ENCODE measurements at regions not wholly inside any gene's neighbourhood (a gene's known extent, or its start where the extent isn't known, plus 50 kb on each side); places are given as distances from the start of the nearest gene placed in this dataset.

- peaks cover 9 to 18% of the 10 kb centered on the region in 2 donors for H3K9me3 Mint-ChIP-seq
- DNase-seq (ENCODE audit: low spot score in 2 of 2) (no peak), ATAC-seq (no peak)
- no peaks in the 10 kb centered on the region for H3K36me3 Mint-ChIP-seq
- H3K27ac Mint-ChIP-seq, result no peak overlapping the region
Observed at GRCh38 chr5:10009802-10010201, 239.9 kb downstream of the ATPSCKMT start.

GRCh38 chr5:9987101-9987500 is 262.6 kb downstream of the ATPSCKMT start:
- ATAC-seq (no peak), DNase-seq (ENCODE audit: low spot score in 2 of 2) (no peak)
- Mint-ChIP-seq H3K9me3 (peaks cover 8 to 9% of the 10 kb centered on the region in 2 donors), H3K36me3 (no peaks in the 10 kb centered on the region), H3K27ac (no peak overlapping the region)

DNA sequence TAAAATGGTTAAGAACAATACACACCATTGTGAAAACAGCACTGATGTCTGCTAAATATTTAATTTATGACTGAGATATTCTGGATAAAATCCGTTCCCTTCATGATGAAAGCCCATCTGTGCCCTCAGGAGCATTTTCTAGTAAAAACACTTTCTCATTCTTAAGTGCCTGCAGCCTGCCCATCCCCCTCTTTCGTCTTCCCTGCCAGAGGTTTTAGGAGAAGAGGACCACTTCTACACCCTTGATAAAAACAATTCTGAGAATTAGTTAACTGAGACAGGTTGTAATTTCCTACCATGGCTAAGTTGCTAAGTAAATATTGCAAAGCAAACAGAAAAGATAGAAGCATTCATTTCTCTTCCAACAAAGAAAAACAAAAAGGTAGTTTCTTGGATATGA is 272.6 kb downstream of the ATPSCKMT start:
- DNase-seq (ENCODE audit: low spot score in 2 of 2) (no peak), ATAC-seq (no peak)
- Mint-ChIP-seq H3K36me3 (no peaks in the 10 kb centered on the region), H3K27ac (no peak overlapping the region), H3K9me3 (peaks cover 5 to 9% of the 10 kb centered on the region in 2 donors)

- ATAC-seq (no peak), DNase-seq (ENCODE audit: low spot score in 2 of 2) (no peak)
- Mint-ChIP-seq H3K27ac (no peak overlapping the region), H3K9me3 (peaks cover 5 to 9% of the 10 kb centered on the region in 2 donors), H3K36me3 (no peaks in the 10 kb centered on the region)
Observed at GRCh38 chr5:9976621-9977020, 273.1 kb downstream of the ATPSCKMT start.

DNA sequence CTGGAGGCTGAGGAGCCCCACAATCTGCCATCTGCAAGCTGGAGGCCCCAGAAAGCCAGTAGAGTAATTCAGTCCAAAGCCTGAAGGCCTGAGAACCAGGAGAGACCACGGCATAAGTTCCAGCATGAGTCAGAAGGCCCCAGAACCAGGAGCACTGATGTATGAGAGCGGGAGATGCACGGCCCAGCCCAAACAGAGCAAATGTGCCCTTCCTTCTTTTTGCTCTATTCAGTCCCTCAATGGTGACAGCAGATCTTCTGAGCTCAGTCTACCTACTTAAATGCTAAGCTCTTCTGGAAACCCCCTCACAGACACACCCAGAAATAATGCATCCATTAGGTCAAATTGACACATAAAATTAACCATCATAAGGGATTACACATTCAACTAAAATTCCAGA is 277.6 kb downstream of the ATPSCKMT start:
- no peak for DNase-seq (ENCODE audit: low spot score in 2 of 2)
- H3K9me3 Mint-ChIP-seq, result peaks cover 7 to 18% of the 10 kb centered on the region in 2 donors
- ATAC-seq, result no peak
- peaks cover 0 to 1% of the 10 kb centered on the region in 2 donors for H3K36me3 Mint-ChIP-seq
- no peak overlapping the region for H3K27ac Mint-ChIP-seq

DNA sequence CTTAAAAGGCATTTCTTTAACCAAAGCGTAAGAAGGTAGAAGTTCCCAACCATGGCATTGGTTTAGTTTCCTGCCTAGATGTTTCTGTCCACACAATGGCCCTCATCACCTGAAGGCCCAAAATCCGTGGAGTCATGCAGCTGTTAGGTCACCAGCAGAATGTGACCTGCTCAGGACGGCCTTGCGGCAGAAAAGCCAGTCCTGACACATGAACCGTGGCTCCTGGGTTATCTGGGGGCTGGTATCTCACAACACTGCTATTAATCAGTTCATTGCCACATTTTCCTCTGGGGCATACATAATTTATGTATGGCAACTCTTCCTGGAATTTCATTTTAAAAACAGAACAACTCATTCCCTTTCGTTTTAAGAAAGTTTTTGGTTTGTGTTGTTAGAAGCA is 278.4 kb downstream of the ATPSCKMT start:
- DNase-seq (ENCODE audit: low spot score in 2 of 2) (no peak), ATAC-seq (no peak)
- H3K27ac Mint-ChIP-seq, result no peak overlapping the region
- peaks cover 0 to 7% of the 10 kb centered on the region in 2 donors for H3K36me3 Mint-ChIP-seq
- H3K9me3 Mint-ChIP-seq, result peaks cover 13 to 23% of the 10 kb centered on the region in 2 donors

DNA sequence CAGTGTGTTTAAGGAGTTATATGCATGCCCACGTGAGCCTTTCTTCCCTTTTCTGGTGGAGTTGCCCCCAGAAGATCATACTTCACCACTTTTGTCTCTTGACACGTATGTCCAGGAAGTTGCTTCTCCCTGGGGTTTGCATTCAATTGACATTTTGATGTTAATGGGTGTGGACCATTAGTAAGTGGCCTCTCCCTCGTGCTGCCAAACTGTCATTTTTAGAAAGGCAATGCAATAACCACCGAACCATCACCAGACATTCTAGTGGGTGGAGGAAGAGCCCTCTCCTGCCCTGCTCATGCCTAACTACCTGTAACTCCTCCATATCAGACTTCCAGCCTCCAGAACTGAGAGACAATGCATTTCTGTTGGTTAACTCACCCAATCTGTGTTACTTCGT is 290.8 kb downstream of the ATPSCKMT start:
- peaks cover 0 to 20% of the 10 kb centered on the region in 2 donors for H3K9me3 Mint-ChIP-seq
- no peak for ATAC-seq
- no peak for DNase-seq (ENCODE audit: low spot score in 2 of 2)
- H3K27ac Mint-ChIP-seq, result no peak overlapping the region
- H3K36me3 Mint-ChIP-seq, result no peaks in the 10 kb centered on the region

DNA sequence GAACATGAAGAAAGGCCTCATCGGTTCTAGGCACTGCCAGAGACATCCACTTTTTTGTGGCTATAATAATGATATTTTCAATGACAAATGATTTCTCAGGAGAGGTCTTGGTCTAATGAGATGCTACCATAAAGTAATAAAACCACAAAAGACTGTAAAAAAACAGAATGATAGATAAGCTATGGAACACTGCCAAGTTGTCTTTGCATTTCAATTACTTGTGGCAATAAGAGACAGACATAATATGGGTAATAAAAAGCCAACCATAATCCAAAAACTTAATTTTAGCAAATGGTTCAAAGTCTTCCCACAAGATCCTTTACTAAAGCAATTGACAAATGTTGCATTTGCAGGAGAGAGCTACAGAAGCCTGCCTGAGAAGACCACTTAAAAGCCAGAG is 292.5 kb downstream of the ATPSCKMT start:
- Mint-ChIP-seq H3K9me3 (peaks cover 2 to 11% of the 10 kb centered on the region in 2 donors), H3K27ac (no peak overlapping the region), H3K36me3 (no peaks in the 10 kb centered on the region)
- ATAC-seq, result no peak
- no peak for DNase-seq (ENCODE audit: low spot score in 2 of 2)

DNA sequence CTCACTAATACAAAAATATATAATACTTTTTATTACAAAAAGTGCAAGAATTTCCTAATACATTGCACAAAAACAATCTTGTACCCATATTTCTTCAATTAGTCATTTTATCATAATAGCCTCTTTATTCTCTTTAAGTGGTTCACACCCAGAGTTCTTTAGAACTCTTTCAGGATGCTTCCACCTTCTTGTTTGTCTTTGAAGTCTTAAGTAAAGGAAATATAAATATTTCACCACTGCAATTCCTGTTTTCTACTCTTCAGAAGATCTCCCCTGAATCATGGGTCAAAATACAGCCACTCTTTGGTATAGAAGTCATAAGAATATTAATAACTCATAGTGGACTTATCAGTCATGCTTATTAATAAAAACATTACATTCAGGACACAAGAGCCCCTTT is 293.0 kb downstream of the ATPSCKMT start:
- H3K9me3 Mint-ChIP-seq, result peaks cover 2 to 11% of the 10 kb centered on the region in 2 donors
- no peaks in the 10 kb centered on the region for H3K36me3 Mint-ChIP-seq
- ATAC-seq, result no peak
- DNase-seq (ENCODE audit: low spot score in 2 of 2), result no peak
- no peak overlapping the region for H3K27ac Mint-ChIP-seq

DNA sequence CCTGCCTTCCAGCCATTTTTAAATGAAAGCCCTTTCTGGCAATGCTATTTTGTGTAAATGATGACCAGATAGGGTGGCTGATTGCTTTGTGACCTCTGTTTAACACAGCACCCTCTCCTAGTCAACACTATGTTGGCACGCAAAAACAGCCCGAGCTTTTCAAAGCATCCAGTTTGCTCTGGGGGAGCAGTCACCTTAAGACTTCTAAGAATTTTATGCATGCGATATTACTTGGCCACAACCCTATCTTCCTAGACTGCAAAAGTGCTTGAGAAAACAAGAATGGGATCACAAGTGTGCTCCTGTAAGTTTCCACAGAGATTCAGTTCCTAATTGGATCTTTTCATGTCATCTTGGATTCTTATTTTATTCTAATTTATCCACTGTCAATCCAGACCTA is 294.1 kb downstream of the ATPSCKMT start:
- ATAC-seq (no peak), DNase-seq (ENCODE audit: low spot score in 2 of 2) (no peak)
- Mint-ChIP-seq H3K9me3 (peaks cover 2 to 7% of the 10 kb centered on the region in 2 donors), H3K36me3 (no peaks in the 10 kb centered on the region), H3K27ac (no peak overlapping the region)

- no peaks in the 10 kb centered on the region for H3K36me3 Mint-ChIP-seq
- no peak for ATAC-seq
- H3K27ac Mint-ChIP-seq, result no peak overlapping the region
- DNase-seq (ENCODE audit: low spot score in 2 of 2), result no peak
- peaks cover 2 to 7% of the 10 kb centered on the region in 2 donors for H3K9me3 Mint-ChIP-seq
Observed at GRCh38 chr5:9954869-9955268, 294.8 kb downstream of the ATPSCKMT start.

- peaks cover 4 to 8% of the 10 kb centered on the region in 2 donors for H3K9me3 Mint-ChIP-seq
- H3K27ac Mint-ChIP-seq, result no peak overlapping the region
- no peak for DNase-seq (ENCODE audit: low spot score in 2 of 2)
- ATAC-seq, result no peak
- no peaks in the 10 kb centered on the region for H3K36me3 Mint-ChIP-seq
Observed at GRCh38 chr5:9953691-9954090, 296.0 kb downstream of the ATPSCKMT start.

DNA sequence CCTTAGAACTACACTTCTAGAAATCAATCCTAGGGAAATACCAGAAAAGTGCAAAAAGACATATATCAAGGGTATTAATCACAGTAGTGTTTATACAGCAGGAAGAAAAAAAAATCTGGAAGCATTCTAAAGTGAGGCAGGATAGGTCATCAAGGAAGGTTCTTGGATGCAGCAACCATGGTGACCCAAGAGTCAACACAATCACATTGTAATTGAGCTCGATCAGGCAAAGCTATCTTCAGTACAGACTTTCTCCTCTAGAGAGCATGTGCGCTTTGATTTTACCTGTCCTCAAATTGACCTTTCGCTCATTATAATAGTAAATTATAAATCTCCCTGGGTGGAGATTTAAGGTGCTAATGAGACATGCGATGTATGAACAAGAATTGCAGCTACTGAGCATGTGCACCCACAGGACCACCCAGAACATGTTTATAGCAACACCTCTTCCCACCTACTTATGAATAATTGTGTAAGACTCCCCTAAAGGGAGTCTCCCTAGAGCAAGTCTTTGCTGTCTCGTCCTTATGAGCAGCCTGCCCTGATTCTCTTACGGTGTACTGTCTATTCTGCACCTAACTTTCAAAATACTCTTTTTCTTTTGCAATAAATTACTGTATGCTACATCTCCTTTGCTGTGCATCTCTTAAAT is 297.7 kb downstream of the ATPSCKMT start:
- no peak for ATAC-seq
- no peak for DNase-seq (ENCODE audit: low spot score in 2 of 2)
- Mint-ChIP-seq H3K36me3 (no peaks in the 10 kb centered on the region), H3K27ac (no peak overlapping the region), H3K9me3 (peaks cover 3 to 6% of the 10 kb centered on the region in 2 donors)

DNA sequence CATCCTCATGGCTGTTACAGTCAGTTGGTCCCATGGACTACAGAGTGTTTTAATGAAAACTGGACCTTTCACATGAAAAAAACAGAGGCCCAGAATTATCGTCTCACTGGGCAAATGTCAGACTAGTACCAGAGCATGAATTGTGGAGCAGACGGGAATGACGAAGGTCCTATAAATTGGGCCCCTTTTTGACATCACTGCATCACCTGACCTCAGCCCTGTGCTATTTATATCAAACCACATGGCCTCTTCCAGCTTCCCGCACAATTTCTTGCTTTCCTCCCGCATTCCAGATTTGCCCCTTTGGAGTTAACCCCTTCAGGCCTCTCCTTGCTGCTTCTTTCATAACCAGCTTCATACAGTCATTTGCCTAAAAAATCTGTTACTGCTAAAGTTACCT is 301.7 kb downstream of the ATPSCKMT start:
- ATAC-seq (no peak), DNase-seq (ENCODE audit: low spot score in 2 of 2) (no peak)
- Mint-ChIP-seq H3K9me3 (peaks cover 6 to 8% of the 10 kb centered on the region in 2 donors), H3K36me3 (no peaks in the 10 kb centered on the region), H3K27ac (no peak overlapping the region)

- no peak overlapping the region for H3K27ac Mint-ChIP-seq
- H3K9me3 Mint-ChIP-seq, result peaks cover 5 to 8% of the 10 kb centered on the region in 2 donors
- ATAC-seq (no peak), DNase-seq (ENCODE audit: low spot score in 2 of 2) (no peak)
- no peaks in the 10 kb centered on the region for H3K36me3 Mint-ChIP-seq
Observed at GRCh38 chr5:9947225-9947714, 302.4 kb downstream of the ATPSCKMT start.

DNA sequence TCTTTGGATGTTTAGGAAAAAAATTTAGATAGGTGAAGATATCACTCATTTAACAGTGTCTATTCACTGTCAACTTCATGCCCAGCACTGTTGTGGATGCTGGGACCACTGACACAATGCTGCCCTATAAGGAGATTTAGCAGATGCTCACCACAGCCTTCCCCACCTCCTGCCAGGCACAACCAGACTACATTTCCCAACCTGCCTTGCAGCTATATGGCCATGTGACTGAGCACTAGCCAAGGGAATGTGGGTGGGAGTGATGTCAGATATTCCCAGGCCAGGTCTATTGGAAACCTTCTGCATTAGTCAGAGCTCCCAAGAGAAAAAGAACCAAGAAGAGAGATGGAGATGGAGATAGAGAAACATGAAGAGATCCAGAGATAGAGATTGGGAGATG is 302.6 kb upstream of the TAS2R1 start:
- ATAC-seq (peak in 1 of 2 donors; percentile 16), DNase-seq (ENCODE audit: low spot score in 2 of 2) (no peak)
- H3K9me3 Mint-ChIP-seq, result peaks cover 12 to 13% of the 10 kb centered on the region in 2 donors
- no peaks in the 10 kb centered on the region for H3K36me3 Mint-ChIP-seq
- H3K27ac Mint-ChIP-seq, result no peak overlapping the region

DNA sequence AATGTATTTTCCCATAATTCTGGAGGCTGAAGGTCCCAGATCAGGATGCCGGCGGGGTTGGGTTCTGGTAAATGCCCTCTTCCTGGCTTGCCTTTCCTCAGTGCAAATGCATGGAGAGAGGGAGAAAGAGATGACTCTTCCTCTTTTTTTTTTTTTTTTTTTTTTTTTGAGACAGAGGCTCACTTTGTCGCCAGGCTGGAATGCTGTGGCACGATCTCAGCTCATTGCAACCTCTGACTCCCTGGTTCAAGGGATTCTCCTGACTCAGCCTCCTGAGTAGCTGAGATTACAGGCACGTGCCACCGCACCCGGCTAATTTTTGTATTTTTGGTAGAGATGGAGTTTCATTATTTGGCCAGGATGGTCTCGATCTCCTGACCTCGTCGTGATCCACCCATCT is 300.0 kb upstream of the TAS2R1 start:
- H3K36me3 Mint-ChIP-seq, result peaks cover 0 to under 1% of the 10 kb centered on the region in 2 donors
- ATAC-seq (no peak), DNase-seq (ENCODE audit: low spot score in 2 of 2) (no peak)
- H3K27ac Mint-ChIP-seq, result no peak overlapping the region
- H3K9me3 Mint-ChIP-seq, result peaks cover 17% of the 10 kb centered on the region in 2 donors

DNA sequence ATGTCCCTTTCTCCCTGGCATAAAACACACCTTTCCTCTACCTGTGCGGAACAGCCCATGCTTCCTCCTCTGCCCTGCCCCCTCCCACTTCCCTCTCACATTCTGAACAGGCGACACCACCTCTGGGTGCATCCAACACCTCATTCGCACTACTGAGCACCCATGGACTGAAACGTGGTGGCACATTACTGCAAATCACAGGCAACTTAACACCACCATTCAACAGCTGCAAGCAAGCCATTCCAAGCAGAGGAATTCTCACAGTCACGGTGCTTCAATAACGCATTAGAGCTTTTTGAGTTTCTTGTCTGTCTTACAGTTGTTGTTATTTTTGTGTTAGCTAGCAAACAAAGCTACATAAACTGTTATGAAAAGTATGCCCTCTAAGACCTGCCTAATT is 298.2 kb upstream of the TAS2R1 start:
- no peak for DNase-seq (ENCODE audit: low spot score in 2 of 2)
- peaks cover 0 to 4% of the 10 kb centered on the region in 2 donors for H3K36me3 Mint-ChIP-seq
- no peak for ATAC-seq
- H3K27ac Mint-ChIP-seq, result no peak overlapping the region
- H3K9me3 Mint-ChIP-seq, result peaks cover 23% of the 10 kb centered on the region in 2 donors
